GM23248 (cell line): ENCODE measurements at regions not wholly inside any gene's neighbourhood (a gene's known extent, or its start where the extent isn't known, plus 50 kb on each side); places are given as distances from the start of the nearest gene placed in this dataset.

Experiments used
- EZH2 ChIP-seq: fragments of 200-600 bp; sonication (generic); IDR thresholded peaks from 2 replicates; pipeline ENCODE4 v1.6.1; 2018; ENCODE audit warnings: antibody characterized with exemption, mild to moderate bottlenecking; ENCODE audit not compliant: insufficient read depth, poor library complexity, severe bottlenecking
- EZH2phosphoT487 ChIP-seq: fragments of 200-600 bp; sonication (generic); IDR thresholded peaks from 2 replicates; pipeline ENCODE4 v1.6.1; 2018; ENCODE audit warnings: antibody characterized with exemption, moderate library complexity, mild to moderate bottlenecking, low read depth; ENCODE audit not compliant: insufficient read depth

DNA sequence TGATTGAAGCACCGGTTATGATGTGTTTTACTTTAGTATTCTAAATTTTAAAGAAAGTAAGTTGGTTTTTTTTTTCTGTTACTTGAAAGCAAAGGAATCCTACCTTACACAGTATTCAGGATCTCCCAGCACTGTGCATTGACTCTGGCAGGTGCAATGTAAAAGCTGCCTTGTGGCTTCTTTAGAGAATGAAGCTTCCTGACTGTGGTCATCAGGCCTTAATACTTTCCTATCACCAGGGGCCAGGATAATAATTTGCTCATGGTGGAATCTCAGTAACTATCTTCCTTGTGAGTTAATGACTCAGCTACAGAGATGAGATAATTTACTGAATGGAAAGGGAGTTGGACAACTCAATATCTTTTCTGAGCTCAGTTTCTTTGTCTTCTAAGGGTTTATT lies 435.5 kb upstream of the ZNF608 start:
- no peak for TF ChIP-seq EZH2
- no peak for TF ChIP-seq EZH2phosphoT487
